ENCODE measurements at regions not wholly inside any gene's neighbourhood (a gene's known extent, or its start where the extent isn't known, plus 50 kb on each side); places are given as distances from the start of the nearest gene placed in this dataset.

DNA sequence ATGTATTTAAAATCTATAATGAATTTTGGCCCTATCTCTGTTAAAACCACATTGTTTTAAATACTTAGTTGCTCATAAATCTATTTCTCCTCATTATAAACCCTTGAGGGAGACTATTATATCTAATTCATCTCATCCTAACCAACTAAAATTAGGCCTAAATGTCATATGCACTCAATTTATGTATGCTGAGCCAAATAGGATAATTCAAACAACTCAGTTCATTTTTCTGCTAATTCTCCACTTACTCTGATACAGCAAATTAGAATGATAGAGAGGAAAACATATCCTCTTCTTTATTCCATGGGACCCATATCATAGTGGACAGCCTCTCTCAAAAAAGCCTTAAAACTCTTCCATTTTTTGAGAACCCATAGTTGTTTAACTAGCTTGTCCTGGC is 80.3 kb upstream of the TET2 start:
- CTCF ChIA-PET: no interaction called here
- Histone ChIP-seq H3K27ac (ENCODE audit: extremely low read depth, low read depth, low read length) (no peak overlapping the region), H3K9me3 (ENCODE audit: control insufficient read depth, insufficient read depth, low read depth, low read length) (no peaks in the 10 kb centered on the region), H3K4me1 (ENCODE audit: control insufficient read depth, insufficient read depth, low read length) (no peaks in the 10 kb centered on the region), H3K36me3 (ENCODE audit: control insufficient read depth in 2 of 2, insufficient read depth in 1 of 2, low read length in 2 of 2) (no peaks in the 10 kb centered on the region), H3K4me3 (ENCODE audit: low read depth, low read length) (no peak overlapping the region)
- no peak for TF ChIP-seq SP2 (tag by site-specific recombination; IDR thresholded peaks at IDR 0.05)
- TF ChIP-seq ZNF350 (tag by site-specific recombination; IDR thresholded peaks at IDR 0.05): no peak
- TF ChIP-seq ZNF292 (tag by site-specific recombination; IDR thresholded peaks at IDR 0.05; ENCODE audit: borderline replicate concordance, low read depth): no peak
- no peak for TF ChIP-seq ZNF555 (tag by site-specific recombination; conservative IDR thresholded peaks at IDR 0.05)
- TF ChIP-seq ZNF560 (tag by site-specific recombination; IDR thresholded peaks at IDR 0.05; ENCODE audit: borderline replicate concordance): no peak
- TF ChIP-seq ZFP41 (tag by site-specific recombination; IDR thresholded peaks at IDR 0.05; ENCODE audit: borderline replicate concordance): no peak
- no peak for TF ChIP-seq HOXA7 (CRISPR knock-in tag; IDR thresholded peaks at IDR 0.05; ENCODE audit: borderline replicate concordance)
- no peak for TF ChIP-seq ZNF391 (tag by site-specific recombination; IDR thresholded peaks at IDR 0.05; ENCODE audit: borderline replicate concordance, low read depth)
- no peak for TF ChIP-seq ZBTB49 (tag by site-specific recombination; IDR thresholded peaks at IDR 0.05; ENCODE audit: low read depth)
- TF ChIP-seq ZNF677 (tag by site-specific recombination; IDR thresholded peaks at IDR 0.05): no peak
- TF ChIP-seq ZNF624 (tag by site-specific recombination; IDR thresholded peaks at IDR 0.05): no peak
- no peak for TF ChIP-seq ZNF19 (tag by site-specific recombination; IDR thresholded peaks at IDR 0.05; ENCODE audit: low read depth)
- TF ChIP-seq ZNF37A (tag by site-specific recombination; IDR thresholded peaks at IDR 0.05): no peak
- POLR2A ChIA-PET: no interaction called here

DNA sequence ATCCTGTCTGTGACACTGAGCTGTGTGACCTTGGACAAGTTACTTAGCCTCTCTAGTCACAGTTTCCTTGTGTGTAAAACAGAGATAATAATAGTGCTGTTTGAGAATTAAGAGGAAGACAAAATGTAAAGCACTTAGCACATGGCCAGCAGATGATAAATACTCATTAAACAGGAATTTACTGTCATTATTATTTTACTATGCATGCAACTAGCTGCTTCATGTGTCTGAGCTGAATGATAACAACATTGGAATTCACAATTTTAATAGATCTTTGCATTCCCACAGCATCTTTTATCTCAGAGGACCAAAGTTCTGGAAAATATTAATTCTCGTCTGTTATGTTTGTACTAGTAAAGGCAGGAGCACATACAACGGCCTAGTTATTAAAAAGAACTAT is 79.2 kb upstream of the TET2 start:
- Histone ChIP-seq H3K27ac (ENCODE audit: extremely low read depth, low read depth, low read length) (no peak overlapping the region), H3K9me3 (ENCODE audit: control insufficient read depth, insufficient read depth, low read depth, low read length) (no peaks in the 10 kb centered on the region), H3K4me1 (ENCODE audit: control insufficient read depth, insufficient read depth, low read length) (no peaks in the 10 kb centered on the region), H3K36me3 (ENCODE audit: control insufficient read depth in 2 of 2, insufficient read depth in 1 of 2, low read length in 2 of 2) (no peaks in the 10 kb centered on the region), H3K4me3 (ENCODE audit: low read depth, low read length) (no peak overlapping the region)
- no peak for TF ChIP-seq ZNF692 (tag by site-specific recombination; IDR thresholded peaks at IDR 0.05)
- no peak for TF ChIP-seq GLI2 (tag by site-specific recombination; IDR thresholded peaks at IDR 0.05; ENCODE audit: borderline replicate concordance, low read depth)
- CTCF ChIA-PET: no interaction called here
- POLR2A ChIA-PET: no interaction called here

- TF ChIP-seq ZNF501 (tag by site-specific recombination; IDR thresholded peaks at IDR 0.05): no peak
- no peak for TF ChIP-seq ZNF488 (tag by site-specific recombination; IDR thresholded peaks at IDR 0.05)
- TF ChIP-seq ZNF560 (tag by site-specific recombination; IDR thresholded peaks at IDR 0.05; ENCODE audit: borderline replicate concordance): no peak
- TF ChIP-seq, protein P1, sequence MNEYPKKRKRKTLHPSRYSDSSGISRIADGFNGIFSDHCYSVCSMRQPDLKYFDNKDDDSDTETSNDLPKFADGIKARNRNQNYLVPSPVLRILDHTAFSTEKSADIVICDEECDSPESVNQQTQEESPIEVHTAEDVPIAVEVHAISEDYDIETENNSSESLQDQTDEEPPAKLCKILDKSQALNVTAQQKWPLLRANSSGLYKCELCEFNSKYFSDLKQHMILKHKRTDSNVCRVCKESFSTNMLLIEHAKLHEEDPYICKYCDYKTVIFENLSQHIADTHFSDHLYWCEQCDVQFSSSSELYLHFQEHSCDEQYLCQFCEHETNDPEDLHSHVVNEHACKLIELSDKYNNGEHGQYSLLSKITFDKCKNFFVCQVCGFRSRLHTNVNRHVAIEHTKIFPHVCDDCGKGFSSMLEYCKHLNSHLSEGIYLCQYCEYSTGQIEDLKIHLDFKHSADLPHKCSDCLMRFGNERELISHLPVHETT (tag by site-specific recombination; IDR thresholded peaks at IDR 0.05): no peak
- no peak for TF ChIP-seq KLF16 (tag by site-specific recombination; IDR thresholded peaks at IDR 0.05)
- TF ChIP-seq YY2 (tag by site-specific recombination; IDR thresholded peaks at IDR 0.05): no peak
- no peak for TF ChIP-seq ZNF157 (tag by site-specific recombination; IDR thresholded peaks at IDR 0.05)
- TF ChIP-seq TRIM28 (IDR thresholded peaks at IDR 0.05; ENCODE audit: borderline replicate concordance, low read length): no peak
- no peak for TF ChIP-seq ZNF184 (tag by site-specific recombination; IDR thresholded peaks at IDR 0.05)
- Histone ChIP-seq H3K9me3 (ENCODE audit: control insufficient read depth, insufficient read depth, low read depth, low read length) (no peaks in the 10 kb centered on the region), H3K4me3 (ENCODE audit: low read depth, low read length) (no peak overlapping the region), H3K27ac (ENCODE audit: extremely low read depth, low read depth, low read length) (no peak overlapping the region), H3K4me1 (ENCODE audit: control insufficient read depth, insufficient read depth, low read length) (no peaks in the 10 kb centered on the region), H3K36me3 (ENCODE audit: control insufficient read depth in 2 of 2, insufficient read depth in 1 of 2, low read length in 2 of 2) (no peaks in the 10 kb centered on the region)
- CTCF ChIA-PET: interaction anchor here (0.6 kb wide), 1 partner anchor 110 kb away, joined by 3 read pairs; no protein-coding TSS in a partner anchor
- POLR2A ChIA-PET: interaction anchor here (0.7 kb wide), 1 partner anchor 46 kb away, joined by 3 read pairs; no protein-coding TSS in a partner anchor
These were observed 78.7 kb upstream of the TET2 start for GRCh38 chr4:105067946-105068345.

All from HEK293 (cell line).